Mesenchymal stem cell (in vitro differentiated cells and primary cell): ENCODE measurements at regions not wholly inside any gene's neighbourhood (a gene's known extent, or its start where the extent isn't known, plus 50 kb on each side); places are given as distances from the start of the nearest gene placed in this dataset.
A peak's percentile ranks its signal among the peaks of the same experiment; 100 is the strongest.
"Not testable (repeated sequence)": the region's sequence is repeated elsewhere in the genome, so short reads cannot be mapped to it uniquely, and the experiment has no call there.

Source experiments
- DNase-seq: peaks from one replicate; pipeline ENCODE4 v3.0.0-alpha.2; 2013
- H2AFZ ChIP-seq: one replicate; pipeline ENCODE4 v1.6.1; 2013; ENCODE audit warnings: low read depth, mild to moderate bottlenecking, control low read depth, inconsistent platforms, low read length, moderate library complexity
- H2AK5ac ChIP-seq: 2 replicates; pipeline ENCODE4 v1.6.1; 2013; ENCODE audit warnings: low read length, moderate library complexity, mild to moderate bottlenecking, inconsistent platforms; ENCODE audit not compliant: severe bottlenecking
- H2BK120ac ChIP-seq: one replicate; pipeline ENCODE4 v1.6.1; 2013; ENCODE audit warnings: low read depth, mild to moderate bottlenecking, inconsistent platforms, low read length, moderate library complexity
- H2BK12ac ChIP-seq, 2 experiments: one replicate each; pipeline ENCODE4 v1.6.1; 2013; ENCODE audit warnings: inconsistent platforms in 2 of 2, low read length in 2 of 2, mild to moderate bottlenecking in 2 of 2, moderate library complexity in 2 of 2, control low read depth in 1 of 2
- H2BK15ac ChIP-seq: one replicate; pipeline ENCODE4 v1.6.1; 2013; ENCODE audit warnings: mild to moderate bottlenecking, low read depth, inconsistent platforms; ENCODE audit not compliant: poor library complexity, severe bottlenecking
- H2BK5ac ChIP-seq: 2 replicates; pipeline ENCODE4 v1.6.1; 2013; ENCODE audit warnings: low read depth, mild to moderate bottlenecking, low read length, control low read depth, inconsistent platforms; ENCODE audit not compliant: poor library complexity, severe bottlenecking
- H3K14ac ChIP-seq, 2 experiments: one replicate each; pipeline ENCODE4 v1.6.1; 2013; ENCODE audit warnings: inconsistent platforms in 2 of 2, low read length in 2 of 2, control low read depth in 1 of 2, mild to moderate bottlenecking in 1 of 2, moderate library complexity in 1 of 2
- H3K18ac ChIP-seq, 2 experiments: one replicate each; pipeline ENCODE4 v1.6.1; 2013; ENCODE audit warnings: inconsistent platforms in 2 of 2, low read length in 2 of 2, control low read depth in 1 of 2, low read depth in 1 of 2, mild to moderate bottlenecking in 1 of 2
- H3K23ac ChIP-seq, 2 experiments: one replicate each; pipeline ENCODE4 v1.6.1; 2013; ENCODE audit warnings: inconsistent platforms in 2 of 2, low read length in 2 of 2, mild to moderate bottlenecking in 2 of 2, moderate library complexity in 2 of 2, control low read depth in 1 of 2
- H3K27ac ChIP-seq: 2 replicates; pipeline ENCODE4 v1.5.1; 2013; ENCODE audit warnings: mild to moderate bottlenecking, moderate library complexity, low read length, control low read depth, inconsistent platforms; ENCODE audit not compliant: poor library complexity, severe bottlenecking
- H3K27me3 ChIP-seq, 2 experiments: 2 replicates each; pipeline versions ENCODE4 v1.6.1 to v1.7.0; 2013; ENCODE audit warnings: low read length in 2 of 2, mild to moderate bottlenecking in 2 of 2, moderate library complexity in 2 of 2, control low read depth in 1 of 2, inconsistent platforms in 1 of 2; ENCODE audit not compliant: control insufficient read depth in 1 of 2, insufficient read depth in 1 of 2
- H3K36me3 ChIP-seq, 2 experiments: 2 replicates each; pipeline versions ENCODE4 v1.6.1 to v1.7.0; 2013; ENCODE audit warnings: low read length in 2 of 2, control low read depth in 1 of 2, inconsistent platforms in 1 of 2, low read depth in 1 of 2, mild to moderate bottlenecking in 1 of 2; ENCODE audit not compliant: insufficient read depth in 2 of 2, control insufficient read depth in 1 of 2
- H3K4ac ChIP-seq, 2 experiments: one replicate each; pipeline ENCODE4 v1.6.1; 2013; ENCODE audit warnings: inconsistent platforms in 2 of 2, low read length in 2 of 2, mild to moderate bottlenecking in 2 of 2, moderate library complexity in 2 of 2, control low read depth in 1 of 2, low read depth in 1 of 2
- H3K4me1 ChIP-seq: 2 replicates; pipeline ENCODE4 v1.6.1; 2013; ENCODE audit warnings: low read depth, low read length, control low read depth; ENCODE audit not compliant: control insufficient read depth, insufficient read depth
- H3K4me2 ChIP-seq: 2 replicates; pipeline ENCODE4 v1.6.1; 2013; ENCODE audit warnings: low read length, mild to moderate bottlenecking, inconsistent platforms; ENCODE audit not compliant: poor library complexity, severe bottlenecking
- H3K4me3 ChIP-seq, 2 experiments: 2 replicates each; pipeline versions ENCODE4 v1.5.1 to v1.7.0; 2013; ENCODE audit warnings: low read length in 2 of 2, mild to moderate bottlenecking in 2 of 2, control low read depth in 1 of 2, low read depth in 1 of 2; ENCODE audit not compliant: insufficient read depth in 1 of 2
- H3K79me1 ChIP-seq: replicated peaks from 2 replicates; pipeline ENCODE4 v1.6.1; 2013; ENCODE audit warnings: mild to moderate bottlenecking, control low read depth, low read length, inconsistent platforms; ENCODE audit not compliant: poor library complexity, severe bottlenecking
- H3K9ac ChIP-seq: 2 replicates; pipeline ENCODE4 v1.7.0; 2013; ENCODE audit warnings: mild to moderate bottlenecking, low read length, moderate library complexity
- H3K9me3 ChIP-seq: 2 replicates; pipeline ENCODE4 v1.7.0; 2013; ENCODE audit warnings: mild to moderate bottlenecking, low read length; ENCODE audit not compliant: control insufficient read depth
- H4K8ac ChIP-seq: one replicate; pipeline ENCODE4 v1.6.1; 2013; ENCODE audit warnings: inconsistent platforms, mild to moderate bottlenecking, low read length, moderate library complexity
- H4K91ac ChIP-seq: one replicate; pipeline ENCODE4 v1.6.1; 2013; ENCODE audit warnings: mild to moderate bottlenecking, low read length, inconsistent platforms
- WGBS: methylation state at CpG from one replicate; pipeline ENCODE4 v1.1.7; 2013; ENCODE audit warnings: mixed read lengths; 5-methylcytosine and 5-hydroxymethylcytosine counted together

GRCh38 chr7:66523409-66523808 is 105.3 kb upstream of the KCTD7 start:
- no peak overlapping the region for H3K9ac ChIP-seq
- no peak overlapping the region for H2AK5ac ChIP-seq
- no peak overlapping the region for H2AFZ ChIP-seq
- no peak overlapping the region for H2BK15ac ChIP-seq
- no peaks in the 10 kb centered on the region for H3K4me1 ChIP-seq
- no peak overlapping the region for H3K27ac ChIP-seq
- peak overlapping the region in 1 of 2 experiments; percentile 15 for H3K14ac ChIP-seq
- H3K79me1 ChIP-seq = no peaks in the 10 kb centered on the region
- H4K8ac ChIP-seq = no peak overlapping the region
- no peak overlapping the region for H2BK12ac ChIP-seq
- peaks cover 0 to 16% of the 10 kb centered on the region in 2 experiments for H3K36me3 ChIP-seq
- H3K4ac ChIP-seq = no peak overlapping the region
- H3K23ac ChIP-seq = no peak overlapping the region
- H3K9me3 ChIP-seq = no peaks in the 10 kb centered on the region
- no peak overlapping the region for H3K18ac ChIP-seq
- 88% methylated on average over 2 of the region's 6 CpGs for WGBS
- no peak overlapping the region for H2BK5ac ChIP-seq
- H3K4me2 ChIP-seq = no peak overlapping the region
- no peak overlapping the region for H3K4me3 ChIP-seq
- DNase-seq = no peak
- no peak overlapping the region for H2BK120ac ChIP-seq
- H4K91ac ChIP-seq = no peak overlapping the region
- no peaks in the 10 kb centered on the region for H3K27me3 ChIP-seq

GRCh38 chr7:66524738-66525137 is 103.9 kb upstream of the KCTD7 start:
- no peak overlapping the region for H3K4me2 ChIP-seq
- H3K18ac ChIP-seq = no peak overlapping the region
- no peak overlapping the region for H2BK5ac ChIP-seq
- no peak overlapping the region for H3K4ac ChIP-seq
- H3K14ac ChIP-seq = no peak overlapping the region
- no peak overlapping the region for H2AK5ac ChIP-seq
- 82% methylated on average over 5 of the region's 5 CpGs for WGBS
- H3K36me3 ChIP-seq = peaks cover 10 to 20% of the 10 kb centered on the region in 2 experiments
- no peaks in the 10 kb centered on the region for H3K9me3 ChIP-seq
- no peak overlapping the region for H4K8ac ChIP-seq
- no peak overlapping the region for H3K4me3 ChIP-seq
- no peaks in the 10 kb centered on the region for H3K79me1 ChIP-seq
- no peak overlapping the region for H4K91ac ChIP-seq
- DNase-seq = no peak
- no peaks in the 10 kb centered on the region for H3K27me3 ChIP-seq
- H3K27ac ChIP-seq = no peak overlapping the region
- no peak overlapping the region for H3K9ac ChIP-seq
- H2BK15ac ChIP-seq = no peak overlapping the region
- no peaks in the 10 kb centered on the region for H3K4me1 ChIP-seq
- H2BK12ac ChIP-seq = no peak overlapping the region
- H3K23ac ChIP-seq = no peak overlapping the region
- H2AFZ ChIP-seq = no peak overlapping the region
- H2BK120ac ChIP-seq = no peak overlapping the region

DNA sequence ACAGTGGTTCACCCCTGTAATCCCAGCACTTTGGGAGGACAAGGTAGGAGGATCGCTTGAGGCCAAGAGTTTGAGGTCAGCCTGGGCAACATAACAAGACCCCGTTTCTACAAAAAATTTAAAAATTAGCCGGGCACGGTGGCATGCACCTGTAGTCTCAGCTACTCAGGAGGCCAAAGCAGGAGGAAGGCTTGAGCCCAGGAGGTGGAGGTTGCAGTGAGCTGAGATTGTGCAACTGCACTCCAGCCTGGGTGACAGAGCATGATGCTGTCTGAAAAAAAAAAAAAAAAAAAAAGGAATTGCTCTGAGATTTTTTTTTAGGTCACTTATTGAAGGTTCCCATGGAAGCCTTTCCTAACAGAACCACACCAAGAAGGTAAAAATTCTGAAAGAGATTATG is 101.9 kb upstream of the KCTD7 start:
- not testable (repeated sequence) for H3K27ac ChIP-seq, H3K4me3 ChIP-seq, H3K4ac ChIP-seq, H2BK5ac ChIP-seq, H3K23ac ChIP-seq, H4K8ac ChIP-seq, H2BK15ac ChIP-seq, H3K9me3 ChIP-seq, H3K4me2 ChIP-seq, H3K79me1 ChIP-seq, H2AK5ac ChIP-seq, H2BK120ac ChIP-seq, DNase-seq, H4K91ac ChIP-seq, H3K14ac ChIP-seq, H3K4me1 ChIP-seq, H2AFZ ChIP-seq, H3K18ac ChIP-seq, H3K27me3 ChIP-seq, H2BK12ac ChIP-seq, H3K9ac ChIP-seq
- H3K36me3 ChIP-seq = peaks cover 17 to 28% of the 10 kb centered on the region in 2 experiments
- WGBS = 97% methylated on average over 4 of the region's 4 CpGs

- Histone ChIP-seq H2AFZ (no peak overlapping the region), H3K27ac (no peak overlapping the region), H3K4me1 (no peaks in the 10 kb centered on the region), H4K8ac (no peak overlapping the region), H2BK12ac (no peak overlapping the region), H3K4me3 (no peak overlapping the region), H3K4ac (no peak overlapping the region), H2BK5ac (no peak overlapping the region), H3K14ac (no peak overlapping the region), H3K18ac (no peak overlapping the region), H3K9me3 (no peaks in the 10 kb centered on the region), H3K23ac (no peak overlapping the region), H3K36me3 (peaks cover 17 to 28% of the 10 kb centered on the region in 2 experiments), H3K27me3 (no peaks in the 10 kb centered on the region), H3K79me1 (peaks cover 2% of the 10 kb centered on the region), H2AK5ac (no peak overlapping the region), H4K91ac (no peak overlapping the region), H2BK120ac (no peak overlapping the region), H3K9ac (no peak overlapping the region), H2BK15ac (no peak overlapping the region), H3K4me2 (no peak overlapping the region)
- WGBS = over 99% methylated on average over 3 of the region's 3 CpGs
- DNase-seq = no peak
These were observed 100.0 kb upstream of the KCTD7 start for GRCh38 chr7:66528652-66529051.
